Islet of Langerhans (tissue), 1 donor: ENCODE measurements at regions not wholly inside any gene's neighbourhood (a gene's known extent, or its start where the extent isn't known, plus 50 kb on each side); places are given as distances from the start of the nearest gene placed in this dataset.

Experiments
- FAIRE-seq: peaks from one replicate; lab custom pipeline; 2011; peaks lifted over from hg19 to GRCh38; lab: Jason Lieb, UNC

GRCh38 chr5:124663101-124663506 lies 83.3 kb downstream of the ZNF608 start:
- FAIRE-seq: no peak

- FAIRE-seq: no peak
These were observed 84.2 kb downstream of the ZNF608 start for GRCh38 chr5:124662181-124662781.

GRCh38 chr5:124661317-124662141 lies 84.9 kb downstream of the ZNF608 start:
- peak; percentile 92 for FAIRE-seq

GRCh38 chr5:124660229-124661093 lies 86.0 kb downstream of the ZNF608 start:
- FAIRE-seq: no peak

- FAIRE-seq: peak; percentile 45
These were observed 86.6 kb downstream of the ZNF608 start for GRCh38 chr5:124659798-124660197.

GRCh38 chr5:124658867-124659557 lies 87.4 kb downstream of the ZNF608 start:
- no peak for FAIRE-seq

- peak; percentile 93 for FAIRE-seq
These were observed 90.4 kb downstream of the ZNF608 start for GRCh38 chr5:124655921-124656511.

GRCh38 chr5:124655251-124655917 lies 91.1 kb downstream of the ZNF608 start:
- FAIRE-seq: no peak

- no peak for FAIRE-seq
These were observed 92.0 kb downstream of the ZNF608 start for GRCh38 chr5:124654418-124654817.

GRCh38 chr5:124653666-124654065 lies 92.8 kb downstream of the ZNF608 start:
- no peak for FAIRE-seq

- FAIRE-seq: no peak
These were observed 93.5 kb downstream of the ZNF608 start for GRCh38 chr5:124652892-124653441.

- FAIRE-seq: no peak
These were observed 94.0 kb downstream of the ZNF608 start for GRCh38 chr5:124652514-124652819.

- no peak for FAIRE-seq
These were observed 94.6 kb downstream of the ZNF608 start for GRCh38 chr5:124651663-124652513.

GRCh38 chr5:124650951-124651662 lies 95.3 kb downstream of the ZNF608 start:
- no peak for FAIRE-seq

GRCh38 chr5:124650147-124650561 lies 96.3 kb downstream of the ZNF608 start:
- no peak for FAIRE-seq

- peak; percentile 95 for FAIRE-seq
These were observed 96.8 kb downstream of the ZNF608 start for GRCh38 chr5:124649491-124650146.

- no peak for FAIRE-seq
These were observed 97.5 kb downstream of the ZNF608 start for GRCh38 chr5:124648902-124649467.

GRCh38 chr5:124647352-124647751 lies 99.1 kb downstream of the ZNF608 start:
- no peak for FAIRE-seq

GRCh38 chr5:124645396-124645795 lies 101.0 kb downstream of the ZNF608 start:
- FAIRE-seq: no peak
